WERI-Rb-1 (cell line): ENCODE measurements at regions not wholly inside any gene's neighbourhood (a gene's known extent, or its start where the extent isn't known, plus 50 kb on each side); places are given as distances from the start of the nearest gene placed in this dataset.
"Not testable (repeated sequence)": the region's sequence is repeated elsewhere in the genome, so short reads cannot be mapped to it uniquely, and the experiment has no call there.

Experiments used
- DNase-seq: peaks from one replicate; pipeline ENCODE4 v3.0.0-alpha.2; 2020
- H3K27ac ChIP-seq: fragments of 250-450 bp; sonication (Bioruptor Pico); 2 replicates; pipeline ENCODE4 v1.5.1; 2020; ENCODE audit warnings: mild to moderate bottlenecking, moderate library complexity
- H3K27me3 ChIP-seq: fragments of 250-450 bp; sonication (Bioruptor Pico); 2 replicates; pipeline ENCODE4 v1.5.1; 2021; ENCODE audit warnings: mild to moderate bottlenecking, low read depth, moderate library complexity; ENCODE audit not compliant: insufficient read depth, severe bottlenecking
- H3K36me3 ChIP-seq: fragments of 250-450 bp; sonication (Bioruptor Pico); 2 replicates; pipeline ENCODE4 v1.5.1; 2020; ENCODE audit warnings: mild to moderate bottlenecking, moderate library complexity
- H3K4me3 ChIP-seq: 2 replicates; pipeline ENCODE4 v1.5.1; 2011; ENCODE audit warnings: low read depth, mild to moderate bottlenecking, control low read depth, low read length
- H3K9me3 ChIP-seq: fragments of 250-450 bp; sonication (Bioruptor Pico); 2 replicates; pipeline ENCODE4 v1.5.1; 2021; ENCODE audit warnings: mild to moderate bottlenecking, moderate library complexity; ENCODE audit not compliant: severe bottlenecking

GRCh38 chr21:8427790-8428667, 2093.4 kb upstream of the TPTE start:
- not testable (repeated sequence) for DNase-seq, H3K27ac ChIP-seq, H3K27me3 ChIP-seq

GRCh38 chr21:8428668-8429456, 2092.5 kb upstream of the TPTE start:
- not testable (repeated sequence) for H3K27me3 ChIP-seq, DNase-seq

More at GRCh38 chr21:8427790-8428667, 2093.4 kb upstream of the TPTE start:
- not testable (repeated sequence) for H3K4me3 ChIP-seq, H3K36me3 ChIP-seq, H3K9me3 ChIP-seq

GRCh38 chr21:8434710-8435109, 2086.7 kb upstream of the TPTE start:
- DNase-seq, H3K27ac ChIP-seq, H3K4me3 ChIP-seq, H3K27me3 ChIP-seq, H3K36me3 ChIP-seq, H3K9me3 ChIP-seq: not testable (repeated sequence)

More at GRCh38 chr21:8428668-8429456, 2092.5 kb upstream of the TPTE start:
- H3K4me3 ChIP-seq, H3K9me3 ChIP-seq, H3K36me3 ChIP-seq, H3K27ac ChIP-seq: not testable (repeated sequence)

GRCh38 chr21:8443093-8443492, 2078.3 kb upstream of the TPTE start:
- H3K9me3 ChIP-seq, DNase-seq, H3K36me3 ChIP-seq, H3K27ac ChIP-seq, H3K4me3 ChIP-seq, H3K27me3 ChIP-seq: not testable (repeated sequence)

GRCh38 chr21:8449807-8450206, 2071.6 kb upstream of the TPTE start:
- not testable (repeated sequence) for H3K4me3 ChIP-seq, H3K27me3 ChIP-seq, H3K27ac ChIP-seq, H3K9me3 ChIP-seq, DNase-seq, H3K36me3 ChIP-seq

GRCh38 chr21:8455279-8456128, 2065.9 kb upstream of the TPTE start:
- not testable (repeated sequence) for H3K36me3 ChIP-seq, DNase-seq, H3K27me3 ChIP-seq, H3K9me3 ChIP-seq, H3K4me3 ChIP-seq, H3K27ac ChIP-seq

GRCh38 chr21:8464403-8465152, 2056.8 kb upstream of the TPTE start:
- not testable (repeated sequence) for H3K27me3 ChIP-seq, H3K36me3 ChIP-seq, H3K27ac ChIP-seq, H3K9me3 ChIP-seq, DNase-seq, H3K4me3 ChIP-seq

- H3K27me3 ChIP-seq, H3K27ac ChIP-seq, H3K9me3 ChIP-seq, DNase-seq, H3K4me3 ChIP-seq, H3K36me3 ChIP-seq: not testable (repeated sequence)
Measured at GRCh38 chr21:8466642-8467041, 2054.7 kb upstream of the TPTE start.
